ENCODE measurements at regions not wholly inside any gene's neighbourhood (a gene's known extent, or its start where the extent isn't known, plus 50 kb on each side); places are given as distances from the start of the nearest gene placed in this dataset.
"Not testable (repeated sequence)": the region's sequence is repeated elsewhere in the genome, so short reads cannot be mapped to it uniquely, and the experiment has no call there.

DNA sequence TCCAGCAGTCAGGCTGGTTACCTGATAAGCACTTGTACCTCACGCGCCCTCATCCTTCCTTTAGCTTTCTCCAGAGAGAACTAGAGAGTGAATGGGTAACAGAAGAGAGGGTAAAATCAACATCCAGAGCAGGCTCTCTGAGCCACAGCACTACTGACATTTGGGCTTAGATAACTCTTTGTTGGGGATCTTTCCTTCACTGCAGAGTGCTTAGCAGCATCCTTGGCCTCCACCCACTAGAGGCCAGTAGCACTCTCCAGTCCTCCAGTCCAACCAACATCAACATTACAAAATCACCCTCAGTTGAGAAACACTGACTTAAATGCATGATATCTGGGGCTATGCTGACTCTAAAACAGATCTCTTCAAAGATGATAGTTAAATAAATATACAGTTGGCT lies 220.7 kb downstream of the TACR3 start:
- peak; percentile 32 for TF ChIP-seq CTCF (IDR thresholded peaks at IDR 0.05; ENCODE audit: low read depth, low read length, missing control alignments)
- in situ Hi-C loops (cut with HindIII; ENCODE audit: low pct_ligation_motif_present, low sequenced_read_pairs), result no loop called here
- Histone ChIP-seq H3K36me3 (replicated peaks) (no peaks in the 10 kb centered on the region), H3K4me3 (ENCODE audit: low read depth, low read length) (no peak overlapping the region), H3K27me3 (replicated peaks) (no peaks in the 10 kb centered on the region), H3K27ac (no peak overlapping the region)
- no peak for DNase-seq

GRCh38 chr4:103498161-103499070 lies 221.4 kb downstream of the TACR3 start:
- TF ChIP-seq CTCF (IDR thresholded peaks at IDR 0.05; ENCODE audit: low read depth, low read length, missing control alignments), result no peak
- no peak overlapping the region for H3K27ac ChIP-seq
- in situ Hi-C loops (cut with HindIII; ENCODE audit: low pct_ligation_motif_present, low sequenced_read_pairs), result no loop called here

GRCh38 chr4:103497692-103498091 lies 222.1 kb downstream of the TACR3 start:
- no peak overlapping the region for H3K27ac ChIP-seq
- DNase-seq, result no peak
- H3K36me3 ChIP-seq (replicated peaks), result no peaks in the 10 kb centered on the region
- in situ Hi-C loops (cut with HindIII; ENCODE audit: low pct_ligation_motif_present, low sequenced_read_pairs), result no loop called here
- H3K27me3 ChIP-seq (replicated peaks), result no peaks in the 10 kb centered on the region
- H3K4me3 ChIP-seq (ENCODE audit: low read depth, low read length), result no peak overlapping the region
- TF ChIP-seq CTCF (IDR thresholded peaks at IDR 0.05; ENCODE audit: low read depth, low read length, missing control alignments), result no peak

More at GRCh38 chr4:103498161-103499070, 221.4 kb downstream of the TACR3 start:
- DNase-seq, result peak; percentile 42
- H3K36me3 ChIP-seq (replicated peaks), result no peaks in the 10 kb centered on the region
- H3K4me3 ChIP-seq (ENCODE audit: low read depth, low read length), result no peak overlapping the region
- no peaks in the 10 kb centered on the region for H3K27me3 ChIP-seq (replicated peaks)

DNA sequence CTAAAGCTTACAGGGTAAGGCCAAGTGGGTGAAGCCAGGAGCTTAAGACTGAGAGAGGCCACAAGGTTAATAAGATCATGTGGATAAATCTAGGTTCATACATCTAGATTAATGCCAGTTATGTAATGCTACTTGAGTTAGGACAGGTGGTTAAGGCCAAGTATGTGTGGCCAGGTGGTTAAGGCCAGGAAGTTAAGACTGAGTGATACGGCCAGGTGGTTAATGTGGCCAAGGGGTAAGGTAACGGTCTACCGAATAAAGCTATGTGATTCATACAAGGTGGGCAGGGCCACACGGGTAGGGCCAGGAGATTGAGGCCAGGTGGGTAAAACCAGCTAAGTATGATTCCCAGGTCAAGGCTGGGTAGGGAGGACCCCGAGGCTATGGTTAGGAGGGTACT lies 223.0 kb downstream of the TACR3 start:
- Histone ChIP-seq H3K36me3 (replicated peaks) (no peaks in the 10 kb centered on the region), H3K27ac (no peak overlapping the region), H3K27me3 (replicated peaks) (no peaks in the 10 kb centered on the region), H3K4me3 (ENCODE audit: low read depth, low read length) (no peak overlapping the region)
- in situ Hi-C loops (cut with HindIII; ENCODE audit: low pct_ligation_motif_present, low sequenced_read_pairs), result no loop called here
- TF ChIP-seq CTCF (IDR thresholded peaks at IDR 0.05; ENCODE audit: low read depth, low read length, missing control alignments), result no peak
- no peak for DNase-seq

DNA sequence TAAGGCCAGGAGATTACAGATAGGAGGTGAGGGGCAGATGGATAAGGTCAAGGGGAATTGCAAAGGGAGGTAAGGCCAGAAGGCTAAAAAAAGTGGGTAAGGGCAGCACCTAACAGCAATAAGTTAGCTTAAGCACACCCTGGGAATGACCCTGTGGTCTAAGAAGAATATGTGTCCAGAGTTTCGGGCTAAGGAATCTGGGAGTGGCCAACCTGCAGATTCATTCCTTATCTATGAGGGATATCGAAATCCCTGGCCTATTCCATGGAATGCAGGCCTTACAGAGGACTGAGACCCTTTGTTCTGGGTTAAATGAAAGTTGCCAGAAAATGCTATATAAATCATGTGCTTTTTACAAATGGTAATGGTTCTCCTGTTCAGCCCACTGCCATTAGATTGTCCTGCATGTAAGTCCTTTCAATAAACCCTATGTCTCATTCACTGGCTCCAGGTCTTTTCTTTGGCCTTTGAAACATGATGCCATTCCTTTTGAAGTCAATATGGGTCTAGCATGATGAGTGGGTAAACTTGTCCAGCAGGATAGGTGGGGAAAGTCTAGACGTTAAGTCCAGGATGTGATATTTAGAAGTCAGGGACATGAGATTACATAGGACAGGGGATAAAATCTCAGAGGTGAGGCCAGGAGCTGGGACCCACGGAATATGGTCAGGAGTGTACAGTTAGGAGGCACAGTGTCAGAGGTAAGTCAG lies 226.2 kb downstream of the TACR3 start:
- Histone ChIP-seq H3K27me3 (replicated peaks) (no peaks in the 10 kb centered on the region), H3K4me3 (ENCODE audit: low read depth, low read length) (no peak overlapping the region), H3K36me3 (replicated peaks) (no peaks in the 10 kb centered on the region), H3K27ac (no peak overlapping the region)
- no peak for TF ChIP-seq CTCF (IDR thresholded peaks at IDR 0.05; ENCODE audit: low read depth, low read length, missing control alignments)
- in situ Hi-C loops (cut with HindIII; ENCODE audit: low pct_ligation_motif_present, low sequenced_read_pairs), result no loop called here
- no peak for DNase-seq

DNA sequence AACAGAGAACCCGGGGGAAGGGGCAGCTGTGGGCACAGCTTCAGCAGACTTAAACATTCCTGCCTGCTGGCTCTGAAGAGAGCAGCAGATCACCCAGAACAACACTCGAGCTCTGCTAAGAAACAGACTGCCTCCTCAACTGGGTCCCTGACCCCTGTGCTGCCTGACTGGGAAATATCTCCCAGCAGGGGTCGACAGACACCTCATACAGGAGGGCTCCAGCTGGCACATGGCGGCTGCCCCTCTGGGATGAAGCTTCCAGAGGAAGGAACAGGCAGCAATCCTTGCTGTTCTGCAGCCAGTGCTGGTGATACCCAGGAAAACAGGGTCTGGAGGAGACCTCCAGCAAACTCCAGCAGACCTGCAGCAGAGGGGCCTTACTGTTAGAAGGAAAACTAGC lies 234.5 kb downstream of the TACR3 start:
- in situ Hi-C loops (cut with HindIII; ENCODE audit: low pct_ligation_motif_present, low sequenced_read_pairs); DNase-seq; H3K27ac ChIP-seq; H3K4me3 ChIP-seq (ENCODE audit: low read depth, low read length); H3K27me3 ChIP-seq (replicated peaks); H3K36me3 ChIP-seq (replicated peaks): not testable (repeated sequence)

Data from brain microvascular endothelial cell (primary cell).